ENCODE measurements at regions not wholly inside any gene's neighbourhood (a gene's known extent, or its start where the extent isn't known, plus 50 kb on each side); places are given as distances from the start of the nearest gene placed in this dataset.
A peak's percentile ranks its signal among the peaks of the same experiment; 100 is the strongest.

DNA sequence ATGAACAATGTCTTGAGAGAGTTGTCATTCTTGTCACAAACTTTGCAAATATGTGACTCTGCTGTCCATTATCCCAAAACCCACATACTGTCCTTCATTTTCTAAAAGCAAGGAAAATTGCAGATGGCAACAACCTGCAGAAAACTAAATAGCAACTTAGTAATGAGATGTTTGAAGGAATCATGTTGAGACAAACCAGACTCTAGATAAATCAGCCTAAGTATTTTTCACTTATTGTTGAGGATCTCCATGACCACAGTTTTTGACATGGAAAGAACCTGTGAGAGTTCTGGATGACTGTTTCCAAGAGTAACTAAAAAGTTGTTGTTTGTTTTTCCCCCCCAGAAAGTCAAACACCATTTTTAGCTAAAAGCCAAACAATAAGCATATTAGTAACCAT, 535.2 kb upstream of the ZNF608 start:
- no peak for TF ChIP-seq EP300 (IDR thresholded peaks at IDR 0.05)
- no peak for TF ChIP-seq POLR2A (IDR thresholded peaks at IDR 0.05)
- TF ChIP-seq, protein P1, sequence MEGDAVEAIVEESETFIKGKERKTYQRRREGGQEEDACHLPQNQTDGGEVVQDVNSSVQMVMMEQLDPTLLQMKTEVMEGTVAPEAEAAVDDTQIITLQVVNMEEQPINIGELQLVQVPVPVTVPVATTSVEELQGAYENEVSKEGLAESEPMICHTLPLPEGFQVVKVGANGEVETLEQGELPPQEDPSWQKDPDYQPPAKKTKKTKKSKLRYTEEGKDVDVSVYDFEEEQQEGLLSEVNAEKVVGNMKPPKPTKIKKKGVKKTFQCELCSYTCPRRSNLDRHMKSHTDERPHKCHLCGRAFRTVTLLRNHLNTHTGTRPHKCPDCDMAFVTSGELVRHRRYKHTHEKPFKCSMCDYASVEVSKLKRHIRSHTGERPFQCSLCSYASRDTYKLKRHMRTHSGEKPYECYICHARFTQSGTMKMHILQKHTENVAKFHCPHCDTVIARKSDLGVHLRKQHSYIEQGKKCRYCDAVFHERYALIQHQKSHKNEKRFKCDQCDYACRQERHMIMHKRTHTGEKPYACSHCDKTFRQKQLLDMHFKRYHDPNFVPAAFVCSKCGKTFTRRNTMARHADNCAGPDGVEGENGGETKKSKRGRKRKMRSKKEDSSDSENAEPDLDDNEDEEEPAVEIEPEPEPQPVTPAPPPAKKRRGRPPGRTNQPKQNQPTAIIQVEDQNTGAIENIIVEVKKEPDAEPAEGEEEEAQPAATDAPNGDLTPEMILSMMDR (IDR thresholded peaks at IDR 0.05): no peak
- TF ChIP-seq POLR2AphosphoS5 (IDR thresholded peaks at IDR 0.05): peak in 2 of 4 donors; percentile 23 to 58

All from sigmoid colon (tissue), 4 donors.